Fibroblast of skin of right biceps (primary cell): ENCODE measurements at regions not wholly inside any gene's neighbourhood (a gene's known extent, or its start where the extent isn't known, plus 50 kb on each side); places are given as distances from the start of the nearest gene placed in this dataset.

Experiments
- DNase-seq: peaks from one replicate; pipeline ENCODE4 v3.0.0-alpha.2; 2013

GRCh38 chr3:144142151-144142840 is 170.7 kb downstream of the DIPK2A start:
- peak; percentile 61 for DNase-seq

- no peak for DNase-seq
Measured at GRCh38 chr3:144148356-144148755, 176.7 kb downstream of the DIPK2A start.

GRCh38 chr3:144151983-144152382 is 180.4 kb downstream of the DIPK2A start:
- no peak for DNase-seq

GRCh38 chr3:144160627-144161026 is 189.0 kb downstream of the DIPK2A start:
- no peak for DNase-seq

- peak; percentile 59 for DNase-seq
Measured at GRCh38 chr3:144162042-144162441, 190.4 kb downstream of the DIPK2A start.

GRCh38 chr3:144164352-144164751 is 192.7 kb downstream of the DIPK2A start:
- DNase-seq: no peak

GRCh38 chr3:144165482-144165881 is 193.9 kb downstream of the DIPK2A start:
- no peak for DNase-seq

GRCh38 chr3:144167634-144168033 is 196.0 kb downstream of the DIPK2A start:
- no peak for DNase-seq

GRCh38 chr3:144173491-144173890 is 201.9 kb downstream of the DIPK2A start:
- no peak for DNase-seq

- DNase-seq: no peak
Measured at GRCh38 chr3:144175644-144176425, 204.2 kb downstream of the DIPK2A start.

GRCh38 chr3:144177649-144178048 is 206.0 kb downstream of the DIPK2A start:
- DNase-seq: no peak

GRCh38 chr3:144178607-144179006 is 207.0 kb downstream of the DIPK2A start:
- no peak for DNase-seq

- DNase-seq: no peak
Measured at GRCh38 chr3:144181062-144181461, 209.4 kb downstream of the DIPK2A start.

GRCh38 chr3:144182501-144182900 is 210.9 kb downstream of the DIPK2A start:
- DNase-seq: no peak

- peak; percentile 74 for DNase-seq
Measured at GRCh38 chr3:144185276-144185675, 213.7 kb downstream of the DIPK2A start.

GRCh38 chr3:144187531-144188210 is 216.0 kb downstream of the DIPK2A start:
- DNase-seq: peak; percentile 81

- DNase-seq: peak; percentile 55
Measured at GRCh38 chr3:144189044-144189443, 217.4 kb downstream of the DIPK2A start.

GRCh38 chr3:144197116-144197515 is 225.5 kb downstream of the DIPK2A start:
- no peak for DNase-seq

- DNase-seq: no peak
Measured at GRCh38 chr3:144197582-144197981, 226.0 kb downstream of the DIPK2A start.

- DNase-seq: no peak
Measured at GRCh38 chr3:144200004-144200403, 228.4 kb downstream of the DIPK2A start.

- no peak for DNase-seq
Measured at GRCh38 chr3:144200466-144200865, 228.8 kb downstream of the DIPK2A start.

- DNase-seq: no peak
Measured at GRCh38 chr3:144221761-144222160, 250.1 kb downstream of the DIPK2A start.

GRCh38 chr3:144229330-144229729 is 257.7 kb downstream of the DIPK2A start:
- DNase-seq: no peak

GRCh38 chr3:144229953-144230352 is 258.3 kb downstream of the DIPK2A start:
- no peak for DNase-seq
